Esophagus muscularis mucosa (tissue), 4 donors: ENCODE measurements at regions not wholly inside any gene's neighbourhood (a gene's known extent, or its start where the extent isn't known, plus 50 kb on each side); places are given as distances from the start of the nearest gene placed in this dataset.

Experiments used
- EP300 ChIP-seq: sonication (generic); formaldehyde crosslinking; IDR thresholded peaks from one replicate; pipeline ENCODE4 v1.6.1; 2017; ENCODE audit warnings: antibody characterized with exemption
- POLR2A ChIP-seq: fragments of 450-650 bp; IDR thresholded peaks from one replicate; pipeline ENCODE4 v1.6.1; 2017; ENCODE audit warnings: antibody characterized with exemption, moderate library complexity, mild to moderate bottlenecking, low read depth
- POLR2AphosphoS5 ChIP-seq, 2 donors: sonication (generic); formaldehyde crosslinking; IDR thresholded peaks; one replicate each; pipeline ENCODE4 v1.6.1; 2017; ENCODE audit warnings: antibody characterized with exemption in 2 of 2
- TF ChIP-seq, protein P1 (sequence below), 3 experiments: fragments of 200-600 bp in 2 of 3; fragments of 450-650 bp in 1 of 3; sonication (generic) in 2 of 3; IDR thresholded peaks; one replicate each; pipeline ENCODE4 v1.5.1; 2017 to 2019; ENCODE audit warnings: antibody characterized with exemption in 3 of 3, mild to moderate bottlenecking in 2 of 3, moderate library complexity in 1 of 3

DNA sequence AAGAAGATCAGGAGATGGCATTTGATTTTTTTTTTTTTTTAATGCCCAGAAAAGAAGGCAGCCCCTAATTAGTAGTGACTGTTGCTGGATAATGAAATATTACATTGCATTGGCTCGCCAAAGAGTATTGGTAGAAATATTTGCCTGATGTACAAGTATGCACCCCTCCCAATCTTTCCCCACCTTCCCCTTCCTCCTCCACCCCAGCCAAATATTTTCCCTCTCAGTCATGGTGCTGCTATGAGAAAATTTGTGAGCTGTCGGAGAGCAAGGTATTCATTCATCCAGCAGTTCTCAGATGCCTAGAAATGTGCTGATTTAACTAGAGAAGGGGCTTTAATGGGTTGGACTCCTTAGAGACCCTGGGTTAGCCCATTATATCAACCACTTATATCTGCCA is 50.5 kb upstream of the IKBKE start:
- TF ChIP-seq, protein P1, sequence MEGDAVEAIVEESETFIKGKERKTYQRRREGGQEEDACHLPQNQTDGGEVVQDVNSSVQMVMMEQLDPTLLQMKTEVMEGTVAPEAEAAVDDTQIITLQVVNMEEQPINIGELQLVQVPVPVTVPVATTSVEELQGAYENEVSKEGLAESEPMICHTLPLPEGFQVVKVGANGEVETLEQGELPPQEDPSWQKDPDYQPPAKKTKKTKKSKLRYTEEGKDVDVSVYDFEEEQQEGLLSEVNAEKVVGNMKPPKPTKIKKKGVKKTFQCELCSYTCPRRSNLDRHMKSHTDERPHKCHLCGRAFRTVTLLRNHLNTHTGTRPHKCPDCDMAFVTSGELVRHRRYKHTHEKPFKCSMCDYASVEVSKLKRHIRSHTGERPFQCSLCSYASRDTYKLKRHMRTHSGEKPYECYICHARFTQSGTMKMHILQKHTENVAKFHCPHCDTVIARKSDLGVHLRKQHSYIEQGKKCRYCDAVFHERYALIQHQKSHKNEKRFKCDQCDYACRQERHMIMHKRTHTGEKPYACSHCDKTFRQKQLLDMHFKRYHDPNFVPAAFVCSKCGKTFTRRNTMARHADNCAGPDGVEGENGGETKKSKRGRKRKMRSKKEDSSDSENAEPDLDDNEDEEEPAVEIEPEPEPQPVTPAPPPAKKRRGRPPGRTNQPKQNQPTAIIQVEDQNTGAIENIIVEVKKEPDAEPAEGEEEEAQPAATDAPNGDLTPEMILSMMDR (IDR thresholded peaks at IDR 0.05), result no peak
- TF ChIP-seq POLR2AphosphoS5 (IDR thresholded peaks at IDR 0.05) (no peak), POLR2A (no peak), EP300 (no peak)
